ACHN (cell line): ENCODE measurements at regions not wholly inside any gene's neighbourhood (a gene's known extent, or its start where the extent isn't known, plus 50 kb on each side); places are given as distances from the start of the nearest gene placed in this dataset.
A peak's percentile ranks its signal among the peaks of the same experiment; 100 is the strongest.

ENCODE experiments used
- DNase-seq: peaks from one replicate; pipeline ENCODE4 v3.0.0-alpha.2; 2015
- in situ Hi-C: cut with HindIII; loops from 2 replicates; pipeline ENCODE4 v1.10.0; 2017; ENCODE audit warnings: low sequenced_read_pairs, low pct_ligation_motif_present, low pct_unique_long_range_greater_than_20kb

GRCh38 chr7:33661430-33662160 is 243.7 kb upstream of the BMPER start:
- DNase-seq, result no peak
- in situ Hi-C loops, result no loop called here

GRCh38 chr7:33666531-33666930 is 238.8 kb upstream of the BMPER start:
- DNase-seq, result no peak
- in situ Hi-C loops, result no loop called here

DNA sequence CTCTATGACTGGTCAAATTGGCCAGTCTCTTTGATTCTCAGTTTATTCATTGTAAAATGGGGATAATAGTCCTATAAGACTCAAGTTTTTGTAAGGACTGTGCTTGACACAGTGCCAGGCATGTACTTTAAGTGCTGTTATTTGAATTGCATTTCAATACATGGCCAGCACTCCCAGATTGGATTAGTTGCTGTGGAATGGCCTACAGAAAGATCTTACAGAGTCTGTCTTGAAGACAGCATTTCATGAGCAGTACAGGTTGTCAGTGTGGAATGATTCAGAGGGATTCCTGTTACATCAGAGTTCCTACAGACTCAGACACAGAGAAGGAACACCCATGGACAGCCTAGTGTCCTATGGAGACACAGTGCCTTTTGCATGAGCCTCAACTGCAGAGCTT is 238.1 kb upstream of the BMPER start:
- in situ Hi-C loops, result no loop called here
- no peak for DNase-seq

DNA sequence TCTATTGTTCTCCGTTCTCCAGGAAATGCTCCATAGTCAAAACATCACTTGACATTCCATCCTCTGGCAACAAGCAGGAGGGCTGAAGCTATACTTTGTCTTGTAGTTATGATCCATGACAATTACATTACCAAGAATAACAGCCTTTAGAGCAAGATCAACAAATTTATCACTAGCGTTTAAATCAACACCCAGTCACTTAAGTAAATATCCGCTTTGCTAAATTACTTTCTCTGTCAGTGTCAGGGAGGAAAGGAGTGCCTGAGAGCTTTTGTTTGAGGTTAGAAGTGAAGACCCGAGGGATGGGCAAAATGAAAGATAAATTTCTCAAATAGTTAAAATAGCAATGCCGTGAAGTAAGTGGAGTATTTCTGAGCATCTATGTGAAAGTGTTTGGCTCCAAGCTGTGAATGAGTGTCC is 236.1 kb upstream of the BMPER start:
- in situ Hi-C loops, result no loop called here
- no peak for DNase-seq

DNA sequence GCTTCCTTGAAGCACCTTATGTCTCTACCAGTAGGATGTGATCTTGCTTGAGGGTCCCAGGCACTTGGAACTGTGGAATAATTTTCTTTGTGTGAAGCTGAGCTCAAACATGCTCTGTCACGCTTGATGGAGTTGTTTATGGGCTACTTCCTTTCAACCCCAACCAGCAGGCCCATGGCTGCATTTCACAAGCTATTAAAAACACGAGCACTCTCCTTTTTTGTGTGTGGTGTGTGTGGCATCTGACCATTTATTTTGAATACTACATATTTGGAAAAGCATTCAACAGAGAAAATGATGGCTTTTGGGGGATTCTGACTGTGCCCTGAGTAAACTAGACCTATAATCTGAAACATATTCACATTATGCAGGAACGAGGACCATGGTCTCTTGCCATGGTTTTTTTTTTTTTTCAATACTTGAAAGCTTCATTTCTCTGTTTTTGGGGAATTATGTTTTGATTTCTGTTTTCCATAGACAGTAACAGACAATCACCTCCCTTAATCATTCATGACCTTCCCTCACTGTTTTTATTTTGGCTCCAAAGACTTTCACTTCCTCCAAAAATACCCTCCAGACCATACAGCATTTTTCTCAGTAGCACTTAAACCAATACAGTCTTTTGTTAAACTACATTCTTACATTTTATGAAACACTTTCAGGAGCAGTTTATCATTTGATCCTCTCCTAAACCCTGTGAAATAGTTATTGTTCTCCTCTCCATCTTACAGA is 233.6 kb upstream of the BMPER start:
- no peak for DNase-seq
- in situ Hi-C loops, result no loop called here

DNA sequence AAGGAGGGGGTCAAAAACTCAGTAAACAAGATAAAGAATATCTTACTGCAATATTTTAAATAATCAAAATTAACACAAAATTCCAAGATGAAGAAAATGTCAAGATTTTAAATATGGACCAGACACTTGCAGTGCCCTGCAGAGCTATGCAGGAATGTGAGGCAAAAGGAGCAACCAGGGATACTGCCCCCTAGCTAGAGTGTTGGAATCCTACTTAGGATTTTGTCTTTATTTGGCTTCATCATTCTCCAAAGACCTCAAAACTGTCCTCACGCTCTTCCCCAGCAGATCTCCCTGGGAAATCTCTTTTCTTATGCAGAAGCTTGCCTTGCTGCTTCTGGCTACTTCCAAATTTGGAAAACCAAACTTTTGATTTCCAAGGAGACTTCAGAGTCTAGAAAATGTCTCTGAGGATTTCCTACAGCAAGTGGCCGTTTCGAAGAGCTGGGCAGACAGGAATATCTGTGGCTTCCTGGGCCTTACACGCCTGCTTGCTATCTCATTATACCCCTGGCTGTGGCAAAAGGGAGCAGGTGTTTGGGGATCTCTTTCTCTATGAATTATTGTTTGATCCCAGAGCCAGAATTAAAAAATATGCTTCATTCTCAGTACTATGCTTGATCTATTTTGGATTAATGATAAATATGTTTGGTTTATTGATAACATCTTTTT is 232.2 kb upstream of the BMPER start:
- in situ Hi-C loops, result no loop called here
- DNase-seq, result peak; percentile 10

DNA sequence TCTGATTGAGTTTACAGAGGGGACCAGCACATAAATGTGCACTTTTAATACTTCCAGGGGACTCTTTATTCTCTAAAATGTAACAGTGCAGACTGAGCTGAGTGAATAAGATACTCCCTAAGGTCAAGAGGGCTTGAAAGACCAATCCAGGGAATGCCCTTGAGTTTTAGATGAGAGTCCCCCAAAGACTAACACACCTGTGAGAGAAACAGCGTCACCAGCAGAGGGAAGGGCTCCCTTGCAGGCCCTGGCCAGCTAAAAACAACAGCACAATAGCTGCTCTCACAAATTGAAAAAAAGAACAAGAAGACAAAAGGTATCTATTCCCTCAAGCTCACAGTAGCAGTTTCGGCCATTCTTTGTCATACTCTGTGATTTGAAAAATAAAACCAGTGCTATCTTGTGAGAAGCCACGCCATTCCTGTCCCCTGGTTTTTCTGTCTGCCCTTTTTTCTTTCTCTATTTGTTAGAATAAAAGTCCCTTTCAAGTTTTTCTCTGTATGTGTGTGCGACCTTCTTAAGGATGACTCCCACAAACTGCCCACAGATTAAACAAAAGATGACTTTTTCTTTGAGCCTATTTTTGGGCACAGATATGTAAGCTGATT is 230.4 kb upstream of the BMPER start:
- in situ Hi-C loops, result no loop called here
- no peak for DNase-seq

GRCh38 chr7:33677556-33677955 is 227.8 kb upstream of the BMPER start:
- in situ Hi-C loops, result no loop called here
- DNase-seq, result no peak

DNA sequence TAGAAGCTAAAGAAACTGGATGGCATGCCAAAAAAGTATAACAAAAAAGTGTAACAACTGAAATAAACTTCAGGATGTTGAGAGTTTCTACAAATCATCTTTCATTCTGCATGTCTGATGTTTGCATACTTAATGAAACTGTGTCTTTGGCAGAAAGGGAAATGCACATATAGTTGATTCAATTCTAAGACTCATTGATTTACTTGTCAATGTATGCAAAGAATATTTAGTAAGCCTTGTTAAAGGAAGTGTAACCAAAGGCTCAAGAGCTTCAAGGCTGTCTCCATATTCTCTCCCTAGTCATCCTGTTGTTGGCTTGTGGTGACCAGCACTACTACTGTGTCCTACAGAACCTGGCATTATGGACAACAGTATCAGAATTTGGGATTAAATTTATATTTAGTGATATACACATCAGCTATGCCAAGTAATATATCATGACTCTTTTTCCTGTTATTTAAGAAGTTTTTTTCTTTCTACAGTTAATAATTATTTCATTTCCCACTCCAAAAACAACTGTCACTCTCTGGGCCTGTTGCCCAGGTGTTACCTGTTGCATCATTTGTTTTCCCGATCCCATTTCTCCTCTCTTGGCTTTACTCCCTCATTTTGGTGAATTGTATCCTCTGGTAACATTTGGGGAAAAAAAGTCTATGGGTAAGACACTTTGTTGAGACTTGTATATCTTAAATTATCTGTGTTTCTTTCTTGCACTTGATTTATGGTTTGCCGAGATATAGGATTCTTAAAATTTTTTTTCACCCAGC is 226.6 kb upstream of the BMPER start:
- in situ Hi-C loops, result no loop called here
- no peak for DNase-seq

DNA sequence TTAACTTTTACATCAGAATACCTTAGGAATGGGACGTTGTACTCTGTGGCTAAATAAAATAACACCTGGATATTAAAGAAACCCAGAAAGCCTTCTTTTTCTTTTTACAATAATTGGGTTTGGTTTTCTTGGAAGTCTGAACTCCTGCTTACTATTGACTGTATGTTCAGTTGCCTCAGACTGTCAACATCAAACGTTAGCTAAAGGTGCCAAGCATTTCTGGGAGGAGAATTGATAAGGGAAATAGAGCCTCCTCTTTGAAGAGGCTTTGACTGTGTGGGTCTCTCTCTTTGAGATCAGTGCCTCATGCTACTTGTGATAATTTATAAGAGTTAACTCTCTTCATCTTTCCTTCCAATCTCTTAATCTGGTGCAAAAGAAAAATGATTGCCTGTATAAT is 224.7 kb upstream of the BMPER start:
- in situ Hi-C loops, result no loop called here
- no peak for DNase-seq

GRCh38 chr7:33685503-33685902 is 219.8 kb upstream of the BMPER start:
- no peak for DNase-seq
- in situ Hi-C loops, result no loop called here

DNA sequence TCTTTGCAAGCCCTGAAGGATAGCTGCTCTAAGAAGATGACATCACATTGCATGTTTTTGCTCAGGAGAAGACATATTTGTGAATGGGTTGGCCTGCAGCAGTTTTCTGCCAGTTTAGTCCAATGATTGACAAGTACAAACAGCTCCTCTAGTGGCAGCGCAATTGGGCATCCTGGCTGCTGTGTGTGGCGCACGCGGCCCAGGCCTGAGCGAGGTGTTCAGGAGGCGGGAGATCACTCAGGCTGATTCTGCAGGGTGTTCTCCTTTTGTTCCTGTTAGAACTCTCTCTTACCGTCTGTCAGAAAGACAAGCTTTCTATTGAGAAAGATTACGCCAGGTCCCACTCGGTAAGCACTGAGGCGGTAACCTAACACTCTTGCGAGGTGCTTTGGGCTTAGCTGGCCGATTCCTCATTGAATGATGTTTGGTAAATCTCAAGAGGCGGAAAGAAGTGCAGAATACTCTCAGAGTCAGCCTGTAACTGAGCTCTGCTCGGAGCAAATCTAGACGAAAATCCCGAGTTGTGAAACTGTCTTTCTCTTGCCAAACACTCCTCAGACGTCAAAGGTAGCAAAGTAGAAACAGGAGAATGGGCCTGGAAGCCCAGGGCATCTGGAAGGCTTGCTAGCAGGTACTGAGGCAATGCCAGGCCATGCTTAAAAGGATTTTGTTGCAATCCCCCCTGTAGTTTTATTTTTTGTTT is 219.2 kb upstream of the BMPER start:
- no peak for DNase-seq
- in situ Hi-C loops, result no loop called here

GRCh38 chr7:33687625-33688024 is 217.7 kb upstream of the BMPER start:
- in situ Hi-C loops, result no loop called here
- no peak for DNase-seq

GRCh38 chr7:33691180-33691579 is 214.2 kb upstream of the BMPER start:
- DNase-seq, result no peak
- in situ Hi-C loops, result no loop called here

DNA sequence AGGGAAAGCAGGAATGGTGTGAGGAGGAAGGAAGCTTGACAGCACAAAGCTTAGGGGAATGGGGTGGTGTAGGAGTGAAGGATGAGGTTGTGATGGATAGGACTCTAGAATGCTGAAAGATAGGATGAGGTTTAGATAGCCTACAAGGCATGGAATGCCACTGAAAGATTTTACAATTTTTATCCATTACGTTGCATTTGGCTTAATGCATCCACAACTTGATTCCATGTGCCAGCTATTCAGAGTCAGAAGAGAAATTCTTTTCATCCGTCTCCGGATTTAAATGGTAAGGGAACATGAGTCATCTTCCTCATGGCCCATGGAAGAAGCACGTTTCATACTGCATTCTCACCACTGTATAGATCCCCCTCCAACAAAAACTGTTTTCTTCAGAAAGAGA is 212.4 kb upstream of the BMPER start:
- no peak for DNase-seq
- in situ Hi-C loops, result no loop called here

- DNase-seq, result no peak
- in situ Hi-C loops, result no loop called here
These were observed 211.3 kb upstream of the BMPER start for GRCh38 chr7:33694006-33694405.

- DNase-seq, result no peak
- in situ Hi-C loops, result no loop called here
These were observed 207.7 kb upstream of the BMPER start for GRCh38 chr7:33697616-33698015.

DNA sequence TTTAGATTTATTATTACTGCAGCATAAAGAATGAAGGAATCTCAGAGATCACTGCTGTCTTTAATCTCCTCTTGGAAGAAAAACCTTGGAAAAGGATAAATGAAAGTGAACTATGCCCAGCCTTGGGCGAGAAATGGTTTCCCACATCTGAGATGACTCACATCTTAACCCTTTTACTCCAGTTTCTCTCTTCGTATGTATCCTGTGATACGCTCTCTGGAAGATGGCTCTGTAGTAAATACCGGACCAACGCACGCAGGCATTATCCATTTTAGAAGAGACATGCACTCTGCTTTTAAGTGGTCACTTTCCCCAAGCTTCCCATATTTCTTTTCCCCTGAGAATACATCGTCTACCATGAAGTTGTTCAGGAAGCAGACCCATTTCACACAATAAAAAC is 207.3 kb upstream of the BMPER start:
- in situ Hi-C loops, result no loop called here
- no peak for DNase-seq
